8988T (cell line): ENCODE measurements at regions not wholly inside any gene's neighbourhood (a gene's known extent, or its start where the extent isn't known, plus 50 kb on each side); places are given as distances from the start of the nearest gene placed in this dataset.
"Not testable (repeated sequence)": the region's sequence is repeated elsewhere in the genome, so short reads cannot be mapped to it uniquely, and the experiment has no call there.

ENCODE experiments used
- DNase-seq: peaks from one replicate; pipeline ENCODE4 v3.0.0; 2011

- DNase-seq = no peak
These were observed 306.1 kb downstream of the BCOR start for GRCh38 chrX:39791691-39792090.

- no peak for DNase-seq
These were observed 302.2 kb downstream of the BCOR start for GRCh38 chrX:39795605-39796004.

- no peak for DNase-seq
These were observed 300.9 kb downstream of the BCOR start for GRCh38 chrX:39796856-39797255.

- not testable (repeated sequence) for DNase-seq
These were observed 299.3 kb downstream of the BCOR start for GRCh38 chrX:39798488-39798887.

- no peak for DNase-seq
These were observed 295.4 kb downstream of the BCOR start for GRCh38 chrX:39802354-39802753.

- DNase-seq = no peak
These were observed 294.9 kb downstream of the BCOR start for GRCh38 chrX:39802908-39803307.

GRCh38 chrX:39805022-39805421, 292.7 kb downstream of the BCOR start:
- no peak for DNase-seq

GRCh38 chrX:39805825-39806224, 291.9 kb downstream of the BCOR start:
- no peak for DNase-seq

GRCh38 chrX:39808471-39808917, 289.3 kb downstream of the BCOR start:
- DNase-seq = no peak

GRCh38 chrX:39809331-39809730, 288.4 kb downstream of the BCOR start:
- DNase-seq = no peak

GRCh38 chrX:39810901-39811300, 286.9 kb downstream of the BCOR start:
- DNase-seq = no peak

GRCh38 chrX:39811376-39811775, 286.4 kb downstream of the BCOR start:
- no peak for DNase-seq

GRCh38 chrX:39813631-39814277, 284.0 kb downstream of the BCOR start:
- DNase-seq = no peak

- DNase-seq = no peak
These were observed 283.4 kb downstream of the BCOR start for GRCh38 chrX:39814391-39814790.

- no peak for DNase-seq
These were observed 282.1 kb downstream of the BCOR start for GRCh38 chrX:39815631-39816030.

- no peak for DNase-seq
These were observed 280.7 kb downstream of the BCOR start for GRCh38 chrX:39816871-39817731.

GRCh38 chrX:39817754-39818470, 279.8 kb downstream of the BCOR start:
- DNase-seq = no peak

GRCh38 chrX:39818750-39819149, 279.0 kb downstream of the BCOR start:
- DNase-seq = no peak

- DNase-seq = no peak
These were observed 277.6 kb downstream of the BCOR start for GRCh38 chrX:39819921-39820849.

GRCh38 chrX:39820938-39821708, 276.6 kb downstream of the BCOR start:
- peak; percentile 54 for DNase-seq

- no peak for DNase-seq
These were observed 276.1 kb downstream of the BCOR start for GRCh38 chrX:39821709-39822095.
